ENCODE measurements at regions not wholly inside any gene's neighbourhood (a gene's known extent, or its start where the extent isn't known, plus 50 kb on each side); places are given as distances from the start of the nearest gene placed in this dataset.
A peak's percentile ranks its signal among the peaks of the same experiment; 100 is the strongest.
"Not testable (repeated sequence)": the region's sequence is repeated elsewhere in the genome, so short reads cannot be mapped to it uniquely, and the experiment has no call there.

- H3K27ac Mint-ChIP-seq; H3K27me3 Mint-ChIP-seq; POLR2A ChIA-PET; H3K9me3 Mint-ChIP-seq; DNase-seq; intact Hi-C loops (cut with micrococcal nuclease); H3K36me3 Mint-ChIP-seq; CTCF ChIA-PET; H3K4me3 Mint-ChIP-seq: not testable (repeated sequence)
- H3K4me1 Mint-ChIP-seq (ENCODE audit: low read depth) = peaks cover 26% of the 10 kb centered on the region
Measured at GRCh38 chr1:121547726-121548125, 363.0 kb downstream of the SRGAP2C start.

GRCh38 chr1:121550817-121551216, 366.0 kb downstream of the SRGAP2C start:
- CTCF ChIA-PET; H3K27ac Mint-ChIP-seq; H3K4me3 Mint-ChIP-seq; H3K9me3 Mint-ChIP-seq; intact Hi-C loops (cut with micrococcal nuclease); H3K36me3 Mint-ChIP-seq; POLR2A ChIA-PET; H3K27me3 Mint-ChIP-seq: not testable (repeated sequence)
- peaks cover 47% of the 10 kb centered on the region for H3K4me1 Mint-ChIP-seq (ENCODE audit: low read depth)
- DNase-seq = peak; percentile 16

- Mint-ChIP-seq H3K27ac (peak overlapping the region; percentile 31), H3K4me1 (ENCODE audit: low read depth) (peaks cover 50% of the 10 kb centered on the region)
- POLR2A ChIA-PET; H3K27me3 Mint-ChIP-seq; CTCF ChIA-PET; DNase-seq; H3K9me3 Mint-ChIP-seq; H3K36me3 Mint-ChIP-seq; intact Hi-C loops (cut with micrococcal nuclease); H3K4me3 Mint-ChIP-seq: not testable (repeated sequence)
Measured at GRCh38 chr1:121551491-121551890, 366.7 kb downstream of the SRGAP2C start.

GRCh38 chr1:121556560-121556959, 371.8 kb downstream of the SRGAP2C start:
- H3K9me3 Mint-ChIP-seq; H3K27me3 Mint-ChIP-seq; H3K27ac Mint-ChIP-seq; H3K36me3 Mint-ChIP-seq; DNase-seq; intact Hi-C loops (cut with micrococcal nuclease); H3K4me3 Mint-ChIP-seq; CTCF ChIA-PET; POLR2A ChIA-PET: not testable (repeated sequence)
- peaks cover 45% of the 10 kb centered on the region for H3K4me1 Mint-ChIP-seq (ENCODE audit: low read depth)

GRCh38 chr1:121558034-121558433, 373.3 kb downstream of the SRGAP2C start:
- CTCF ChIA-PET; H3K27ac Mint-ChIP-seq; H3K36me3 Mint-ChIP-seq; DNase-seq; H3K9me3 Mint-ChIP-seq; H3K27me3 Mint-ChIP-seq; POLR2A ChIA-PET; intact Hi-C loops (cut with micrococcal nuclease): not testable (repeated sequence)
- H3K4me3 Mint-ChIP-seq = peak overlapping the region; percentile 24
- H3K4me1 Mint-ChIP-seq (ENCODE audit: low read depth) = peaks cover 31% of the 10 kb centered on the region

- intact Hi-C loops (cut with micrococcal nuclease) = no loop called here
- no peaks in the 10 kb centered on the region for H3K9me3 Mint-ChIP-seq
- CTCF ChIA-PET = no interaction called here
- H3K36me3 Mint-ChIP-seq = no peaks in the 10 kb centered on the region
- peaks cover 28% of the 10 kb centered on the region for H3K4me1 Mint-ChIP-seq (ENCODE audit: low read depth)
- POLR2A ChIA-PET = no interaction called here
- H3K4me3 Mint-ChIP-seq = no peak overlapping the region
- no peak overlapping the region for H3K27ac Mint-ChIP-seq
- DNase-seq = no peak
- H3K27me3 Mint-ChIP-seq = no peaks in the 10 kb centered on the region
Measured at GRCh38 chr1:121558514-121558913, 373.7 kb downstream of the SRGAP2C start.

- Mint-ChIP-seq H3K36me3 (no peaks in the 10 kb centered on the region), H3K4me3 (no peak overlapping the region), H3K27ac (no peak overlapping the region), H3K9me3 (no peaks in the 10 kb centered on the region), H3K4me1 (ENCODE audit: low read depth) (peaks cover 18% of the 10 kb centered on the region), H3K27me3 (no peaks in the 10 kb centered on the region)
- intact Hi-C loops (cut with micrococcal nuclease) = no loop called here
- no peak for DNase-seq
- ChIA-PET POLR2A (no interaction called here), CTCF (no interaction called here)
Measured at GRCh38 chr1:121566346-121566745, 381.6 kb downstream of the SRGAP2C start.

GRCh38 chr1:121569428-121569827, 384.7 kb downstream of the SRGAP2C start:
- no peaks in the 10 kb centered on the region for H3K27me3 Mint-ChIP-seq
- ChIA-PET POLR2A (no interaction called here), CTCF (no interaction called here)
- no peak for DNase-seq
- no peak overlapping the region for H3K4me3 Mint-ChIP-seq
- peaks cover 15% of the 10 kb centered on the region for H3K4me1 Mint-ChIP-seq (ENCODE audit: low read depth)
- intact Hi-C loops (cut with micrococcal nuclease) = no loop called here
- H3K27ac Mint-ChIP-seq = no peak overlapping the region
- H3K9me3 Mint-ChIP-seq = no peaks in the 10 kb centered on the region
- H3K36me3 Mint-ChIP-seq = peaks cover 7% of the 10 kb centered on the region

GRCh38 chr1:121573881-121574504, 389.2 kb downstream of the SRGAP2C start:
- CTCF ChIA-PET; DNase-seq; H3K4me1 Mint-ChIP-seq (ENCODE audit: low read depth); intact Hi-C loops (cut with micrococcal nuclease); H3K27me3 Mint-ChIP-seq; POLR2A ChIA-PET; H3K4me3 Mint-ChIP-seq; H3K27ac Mint-ChIP-seq: not testable (repeated sequence)
- Mint-ChIP-seq H3K9me3 (peaks cover 14% of the 10 kb centered on the region), H3K36me3 (peaks cover 22% of the 10 kb centered on the region)

GRCh38 chr1:121574505-121574899, 389.7 kb downstream of the SRGAP2C start:
- intact Hi-C loops (cut with micrococcal nuclease); H3K4me1 Mint-ChIP-seq (ENCODE audit: low read depth); H3K27me3 Mint-ChIP-seq; POLR2A ChIA-PET; H3K4me3 Mint-ChIP-seq; H3K27ac Mint-ChIP-seq; DNase-seq; CTCF ChIA-PET: not testable (repeated sequence)
- Mint-ChIP-seq H3K9me3 (peaks cover 17% of the 10 kb centered on the region), H3K36me3 (peaks cover 23% of the 10 kb centered on the region)

- peaks cover 23% of the 10 kb centered on the region for H3K4me1 Mint-ChIP-seq (ENCODE audit: low read depth)
- DNase-seq; POLR2A ChIA-PET; H3K4me3 Mint-ChIP-seq; intact Hi-C loops (cut with micrococcal nuclease); H3K27ac Mint-ChIP-seq; CTCF ChIA-PET; H3K27me3 Mint-ChIP-seq: not testable (repeated sequence)
- H3K36me3 Mint-ChIP-seq = peaks cover 45% of the 10 kb centered on the region
- peaks cover 59% of the 10 kb centered on the region for H3K9me3 Mint-ChIP-seq
Measured at GRCh38 chr1:121582898-121583297, 398.1 kb downstream of the SRGAP2C start.

- POLR2A ChIA-PET = interaction anchor here (1.0 kb wide), 1 partner anchor 68 kb away, joined by 3 read pairs; no protein-coding TSS in a partner anchor
- peaks cover 31% of the 10 kb centered on the region for H3K4me1 Mint-ChIP-seq (ENCODE audit: low read depth)
- H3K27me3 Mint-ChIP-seq = no peaks in the 10 kb centered on the region
- intact Hi-C loops (cut with micrococcal nuclease) = no loop called here
- no peak overlapping the region for H3K4me3 Mint-ChIP-seq
- CTCF ChIA-PET = no interaction called here
- H3K27ac Mint-ChIP-seq = no peak overlapping the region
- H3K9me3 Mint-ChIP-seq = peaks cover 42% of the 10 kb centered on the region
- peaks cover 41% of the 10 kb centered on the region for H3K36me3 Mint-ChIP-seq
- DNase-seq = no peak
Measured at GRCh38 chr1:121586369-121587229, 401.8 kb downstream of the SRGAP2C start.

- Mint-ChIP-seq H3K27ac (no peak overlapping the region), H3K4me3 (no peak overlapping the region), H3K9me3 (peaks cover 36% of the 10 kb centered on the region), H3K4me1 (ENCODE audit: low read depth) (peaks cover 32% of the 10 kb centered on the region), H3K36me3 (peaks cover 37% of the 10 kb centered on the region), H3K27me3 (no peaks in the 10 kb centered on the region)
- CTCF ChIA-PET = no interaction called here
- no peak for DNase-seq
- POLR2A ChIA-PET = interaction anchor here (1.0 kb wide), 1 partner anchor 69 kb away, joined by 3 read pairs; no protein-coding TSS in a partner anchor
- intact Hi-C loops (cut with micrococcal nuclease) = no loop called here
Measured at GRCh38 chr1:121587230-121587569, 402.4 kb downstream of the SRGAP2C start.
